Astrocyte (in vitro differentiated cells and primary cell): ENCODE measurements at regions not wholly inside any gene's neighbourhood (a gene's known extent, or its start where the extent isn't known, plus 50 kb on each side); places are given as distances from the start of the nearest gene placed in this dataset.

Experiments used
- EZH2 ChIP-seq: IDR thresholded peaks from 2 replicates; pipeline ENCODE4 v1.6.1; 2012; ENCODE audit warnings: mild to moderate bottlenecking, low read length, inconsistent platforms; ENCODE audit not compliant: insufficient read depth
- TF ChIP-seq, protein P1 (sequence below): IDR thresholded peaks from 2 replicates; pipeline ENCODE4 v1.5.1; 2011; ENCODE audit warnings: low read depth, mild to moderate bottlenecking, inconsistent platforms, low read length, moderate library complexity; ENCODE audit not compliant: insufficient read depth

DNA sequence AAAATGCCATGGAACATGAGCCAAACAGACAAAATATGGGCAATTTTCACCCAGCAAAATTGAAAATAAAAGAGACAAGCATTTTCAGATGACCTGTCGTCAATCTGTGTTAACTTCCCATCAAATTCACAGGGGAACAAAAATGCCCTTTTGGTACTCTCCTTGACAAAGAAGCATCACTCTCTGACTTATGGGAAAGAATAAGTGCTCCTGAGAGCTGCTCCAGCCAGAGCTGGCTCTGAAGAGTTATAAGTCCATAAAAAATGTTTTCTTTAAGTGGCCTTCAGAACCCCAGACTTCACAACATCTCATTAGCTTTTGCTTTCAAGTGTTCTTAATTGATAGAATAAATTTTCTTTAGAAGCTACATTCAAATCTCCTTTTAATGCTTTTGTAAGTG, 721.4 kb upstream of the GOT2 start:
- TF ChIP-seq, protein P1, sequence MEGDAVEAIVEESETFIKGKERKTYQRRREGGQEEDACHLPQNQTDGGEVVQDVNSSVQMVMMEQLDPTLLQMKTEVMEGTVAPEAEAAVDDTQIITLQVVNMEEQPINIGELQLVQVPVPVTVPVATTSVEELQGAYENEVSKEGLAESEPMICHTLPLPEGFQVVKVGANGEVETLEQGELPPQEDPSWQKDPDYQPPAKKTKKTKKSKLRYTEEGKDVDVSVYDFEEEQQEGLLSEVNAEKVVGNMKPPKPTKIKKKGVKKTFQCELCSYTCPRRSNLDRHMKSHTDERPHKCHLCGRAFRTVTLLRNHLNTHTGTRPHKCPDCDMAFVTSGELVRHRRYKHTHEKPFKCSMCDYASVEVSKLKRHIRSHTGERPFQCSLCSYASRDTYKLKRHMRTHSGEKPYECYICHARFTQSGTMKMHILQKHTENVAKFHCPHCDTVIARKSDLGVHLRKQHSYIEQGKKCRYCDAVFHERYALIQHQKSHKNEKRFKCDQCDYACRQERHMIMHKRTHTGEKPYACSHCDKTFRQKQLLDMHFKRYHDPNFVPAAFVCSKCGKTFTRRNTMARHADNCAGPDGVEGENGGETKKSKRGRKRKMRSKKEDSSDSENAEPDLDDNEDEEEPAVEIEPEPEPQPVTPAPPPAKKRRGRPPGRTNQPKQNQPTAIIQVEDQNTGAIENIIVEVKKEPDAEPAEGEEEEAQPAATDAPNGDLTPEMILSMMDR = no peak
- TF ChIP-seq EZH2 = no peak
